Kidney epithelial cell (primary cell): ENCODE measurements at regions not wholly inside any gene's neighbourhood (a gene's known extent, or its start where the extent isn't known, plus 50 kb on each side); places are given as distances from the start of the nearest gene placed in this dataset.

Experiments
- DNase-seq: peaks from one replicate; pipeline ENCODE4 v3.0.0-alpha.2; 2010; ENCODE audit warnings: low read depth
- H3K27me3 ChIP-seq: 2 replicates; pipeline ENCODE4 v1.6.0; 2011; ENCODE audit warnings: low read length; ENCODE audit not compliant: control insufficient read depth, insufficient read depth
- H3K36me3 ChIP-seq: 2 replicates; pipeline ENCODE4 v1.5.1; 2011; ENCODE audit warnings: low read length; ENCODE audit not compliant: control insufficient read depth, insufficient read depth
- H3K4me3 ChIP-seq: 2 replicates; pipeline ENCODE4 v1.5.1; 2011; ENCODE audit warnings: low read depth, mild to moderate bottlenecking, control low read depth, low read length
- TF ChIP-seq, protein P1 (sequence below): IDR thresholded peaks from 2 replicates; pipeline ENCODE4 v1.5.1; 2011; ENCODE audit warnings: mild to moderate bottlenecking, moderate library complexity, low read length, control low read depth, inconsistent platforms; ENCODE audit not compliant: insufficient read depth, poor library complexity, severe bottlenecking

DNA sequence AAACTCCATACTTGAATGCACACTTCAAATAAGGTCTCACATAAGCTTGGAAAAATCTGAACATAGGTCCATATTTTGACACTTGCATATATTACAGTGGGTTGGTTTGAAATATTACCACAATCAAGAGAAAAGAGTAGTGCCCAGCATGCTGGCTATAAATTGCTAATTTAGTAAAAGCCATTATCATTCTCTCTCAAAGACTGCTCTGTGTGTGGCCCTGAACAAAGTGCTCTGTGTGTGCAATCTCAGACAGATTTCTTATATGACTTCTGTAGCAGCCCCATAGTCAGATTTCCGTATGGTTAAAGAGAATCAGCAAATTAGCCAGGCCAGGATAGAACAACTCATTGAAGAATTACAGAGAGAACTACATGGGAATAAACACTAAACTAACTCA, 78.2 kb downstream of the LIG4 start:
- Histone ChIP-seq H3K4me3 (no peak overlapping the region), H3K27me3 (no peaks in the 10 kb centered on the region), H3K36me3 (no peaks in the 10 kb centered on the region)
- TF ChIP-seq, protein P1, sequence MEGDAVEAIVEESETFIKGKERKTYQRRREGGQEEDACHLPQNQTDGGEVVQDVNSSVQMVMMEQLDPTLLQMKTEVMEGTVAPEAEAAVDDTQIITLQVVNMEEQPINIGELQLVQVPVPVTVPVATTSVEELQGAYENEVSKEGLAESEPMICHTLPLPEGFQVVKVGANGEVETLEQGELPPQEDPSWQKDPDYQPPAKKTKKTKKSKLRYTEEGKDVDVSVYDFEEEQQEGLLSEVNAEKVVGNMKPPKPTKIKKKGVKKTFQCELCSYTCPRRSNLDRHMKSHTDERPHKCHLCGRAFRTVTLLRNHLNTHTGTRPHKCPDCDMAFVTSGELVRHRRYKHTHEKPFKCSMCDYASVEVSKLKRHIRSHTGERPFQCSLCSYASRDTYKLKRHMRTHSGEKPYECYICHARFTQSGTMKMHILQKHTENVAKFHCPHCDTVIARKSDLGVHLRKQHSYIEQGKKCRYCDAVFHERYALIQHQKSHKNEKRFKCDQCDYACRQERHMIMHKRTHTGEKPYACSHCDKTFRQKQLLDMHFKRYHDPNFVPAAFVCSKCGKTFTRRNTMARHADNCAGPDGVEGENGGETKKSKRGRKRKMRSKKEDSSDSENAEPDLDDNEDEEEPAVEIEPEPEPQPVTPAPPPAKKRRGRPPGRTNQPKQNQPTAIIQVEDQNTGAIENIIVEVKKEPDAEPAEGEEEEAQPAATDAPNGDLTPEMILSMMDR: no peak
- no peak for DNase-seq

DNA sequence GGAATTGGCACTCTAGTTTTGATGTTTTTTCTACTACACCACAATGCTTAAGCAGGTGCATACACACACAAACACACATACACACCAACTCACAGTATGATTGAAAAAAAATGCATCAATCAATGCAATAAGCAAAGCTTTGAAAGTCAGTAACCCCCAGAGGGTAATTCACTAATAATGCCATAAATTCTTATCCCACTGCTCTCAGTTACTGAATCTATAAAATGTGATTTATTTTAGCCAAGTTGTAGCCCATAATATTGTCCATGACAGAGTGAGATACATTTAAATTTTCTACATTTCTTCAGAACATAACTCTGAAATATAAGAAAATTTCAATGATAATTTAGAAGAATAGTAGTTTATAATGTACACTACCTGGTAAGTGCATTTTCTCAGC, 87.9 kb downstream of the LIG4 start:
- no peaks in the 10 kb centered on the region for H3K36me3 ChIP-seq
- TF ChIP-seq, protein P1: no peak
- H3K27me3 ChIP-seq: no peaks in the 10 kb centered on the region
- DNase-seq: no peak
- no peak overlapping the region for H3K4me3 ChIP-seq

DNA sequence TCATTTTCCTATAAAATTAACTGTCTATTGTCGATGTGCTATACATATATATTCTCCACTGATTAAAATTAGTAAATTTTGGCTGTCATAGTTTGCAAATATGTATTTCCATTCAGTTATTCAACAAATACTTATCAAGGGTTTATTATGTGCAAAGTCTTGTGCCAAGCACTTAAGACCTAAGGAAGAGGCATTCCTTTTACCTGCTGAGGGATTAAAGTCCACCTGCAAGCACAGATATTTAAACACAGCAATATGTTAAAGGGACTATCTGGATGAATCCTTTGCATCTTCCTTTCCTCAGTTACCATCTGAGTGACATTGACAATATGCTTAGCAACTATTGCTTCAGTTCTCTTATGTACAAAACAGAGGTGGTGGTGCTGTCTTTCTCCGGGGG, 89.3 kb downstream of the LIG4 start:
- DNase-seq: no peak
- Histone ChIP-seq H3K36me3 (no peaks in the 10 kb centered on the region), H3K27me3 (no peaks in the 10 kb centered on the region), H3K4me3 (no peak overlapping the region)
- TF ChIP-seq, protein P1: no peak

DNA sequence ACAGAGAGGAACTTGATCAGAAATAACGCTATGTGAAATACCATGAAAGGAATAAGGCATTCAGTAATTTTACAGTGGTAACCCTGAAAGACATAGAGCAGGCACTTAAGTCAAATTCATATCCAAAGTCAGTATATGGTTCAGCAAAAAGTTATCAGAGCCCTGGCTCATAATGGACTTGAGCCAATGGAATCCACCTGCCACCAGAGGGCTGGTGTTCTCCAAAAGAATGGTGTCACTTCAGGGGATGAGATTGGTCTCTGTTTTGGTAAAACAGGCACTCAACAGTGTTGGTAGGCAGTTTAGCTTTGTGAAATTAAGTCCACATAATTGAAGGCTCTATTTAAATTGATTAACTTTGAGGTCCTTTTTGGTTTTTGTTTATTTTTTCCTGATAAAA, 93.9 kb downstream of the LIG4 start:
- H3K36me3 ChIP-seq: no peaks in the 10 kb centered on the region
- H3K4me3 ChIP-seq: no peak overlapping the region
- TF ChIP-seq, protein P1: no peak
- DNase-seq: no peak
- no peaks in the 10 kb centered on the region for H3K27me3 ChIP-seq

DNA sequence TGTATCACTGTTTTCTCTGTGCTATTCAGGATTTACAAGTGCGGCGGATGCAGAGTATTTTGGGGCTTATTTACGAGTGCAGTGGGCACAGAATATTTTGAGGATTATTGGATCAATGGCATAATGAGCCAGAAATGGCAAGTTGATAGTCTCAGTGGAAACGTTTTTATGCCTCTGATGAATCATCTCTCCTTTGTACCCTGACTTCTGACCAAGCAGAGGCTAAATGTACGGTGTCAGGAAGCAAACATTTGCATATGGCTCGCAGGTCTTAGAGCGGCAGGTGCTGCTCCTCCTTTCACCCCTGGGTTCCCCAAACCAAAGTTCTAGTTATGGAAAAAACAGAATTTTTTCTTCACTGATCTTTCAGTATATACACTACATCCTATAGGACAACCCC, 94.5 kb downstream of the LIG4 start:
- DNase-seq: no peak
- no peaks in the 10 kb centered on the region for H3K36me3 ChIP-seq
- TF ChIP-seq, protein P1: no peak
- H3K27me3 ChIP-seq: no peaks in the 10 kb centered on the region
- H3K4me3 ChIP-seq: no peak overlapping the region

DNA sequence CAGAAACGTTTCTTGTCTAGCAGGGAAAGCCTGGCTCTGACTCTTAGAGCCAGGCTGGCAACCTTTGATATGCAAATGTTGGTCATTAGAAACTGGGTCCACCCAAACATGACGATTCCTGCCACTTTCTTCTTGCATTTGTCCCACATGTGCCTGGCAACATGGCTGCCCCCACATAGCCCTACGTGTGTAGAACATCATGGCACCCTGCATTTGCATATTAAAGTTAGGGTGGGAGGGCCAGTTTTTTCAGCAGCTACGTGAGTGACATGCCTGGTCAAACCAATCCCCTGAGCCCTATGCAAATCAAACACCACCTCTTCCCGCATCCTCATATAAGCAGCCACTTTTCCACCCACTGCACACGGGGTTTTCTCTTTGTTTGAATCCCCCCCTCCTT, 95.0 kb downstream of the LIG4 start:
- Histone ChIP-seq H3K27me3 (no peaks in the 10 kb centered on the region), H3K36me3 (no peaks in the 10 kb centered on the region), H3K4me3 (no peak overlapping the region)
- TF ChIP-seq, protein P1: no peak
- DNase-seq: no peak
